ENCODE measurements at regions not wholly inside any gene's neighbourhood (a gene's known extent, or its start where the extent isn't known, plus 50 kb on each side); places are given as distances from the start of the nearest gene placed in this dataset.
A peak's percentile ranks its signal among the peaks of the same experiment; 100 is the strongest.

- POLR2A ChIA-PET: no interaction called here
- no peaks in the 10 kb centered on the region for H3K9me3 Mint-ChIP-seq
- H3K4me3 Mint-ChIP-seq: no peak overlapping the region
- peaks cover 22% of the 10 kb centered on the region for H3K4me1 Mint-ChIP-seq (ENCODE audit: low read depth)
- TF ChIP-seq CTCF (IDR thresholded peaks at IDR 0.05): no peak
- H3K36me3 Mint-ChIP-seq (ENCODE audit: low read depth): no peaks in the 10 kb centered on the region
- no peak overlapping the region for H3K27ac Mint-ChIP-seq
- CTCF ChIA-PET: no interaction called here
- ATAC-seq (no peak), DNase-seq (no peak)
- intact Hi-C loops (cut with micrococcal nuclease): no loop called here
- H3K27me3 Mint-ChIP-seq: no peaks in the 10 kb centered on the region
These were observed 462.6 kb upstream of the RUNX1 start for GRCh38 chr21:35511696-35512162.

- ChIA-PET CTCF (no interaction called here), POLR2A (no interaction called here)
- no peaks in the 10 kb centered on the region for H3K36me3 Mint-ChIP-seq (ENCODE audit: low read depth)
- H3K27me3 Mint-ChIP-seq: no peaks in the 10 kb centered on the region
- peak; percentile 33 for DNase-seq
- no peak for TF ChIP-seq CTCF (IDR thresholded peaks at IDR 0.05)
- intact Hi-C loops (cut with micrococcal nuclease): no loop called here
- H3K27ac Mint-ChIP-seq: no peak overlapping the region
- peak; percentile 80 for ATAC-seq
- no peak overlapping the region for H3K4me3 Mint-ChIP-seq
- peaks cover 22% of the 10 kb centered on the region for H3K4me1 Mint-ChIP-seq (ENCODE audit: low read depth)
- H3K9me3 Mint-ChIP-seq: no peaks in the 10 kb centered on the region
These were observed 462.0 kb upstream of the RUNX1 start for GRCh38 chr21:35510957-35511695.

- DNase-seq: no peak
- ATAC-seq: no peak
- no peaks in the 10 kb centered on the region for H3K36me3 Mint-ChIP-seq (ENCODE audit: low read depth)
- intact Hi-C loops (cut with micrococcal nuclease): no loop called here
- ChIA-PET POLR2A (no interaction called here), CTCF (no interaction called here)
- TF ChIP-seq CTCF (IDR thresholded peaks at IDR 0.05): no peak
- H3K4me3 Mint-ChIP-seq: no peak overlapping the region
- H3K4me1 Mint-ChIP-seq (ENCODE audit: low read depth): peaks cover 24% of the 10 kb centered on the region
- no peak overlapping the region for H3K27ac Mint-ChIP-seq
- H3K9me3 Mint-ChIP-seq: no peaks in the 10 kb centered on the region
- H3K27me3 Mint-ChIP-seq: no peaks in the 10 kb centered on the region
These were observed 461.2 kb upstream of the RUNX1 start for GRCh38 chr21:35510294-35510693.

- TF ChIP-seq CTCF (IDR thresholded peaks at IDR 0.05): no peak
- no peaks in the 10 kb centered on the region for H3K36me3 Mint-ChIP-seq (ENCODE audit: low read depth)
- peaks cover 29% of the 10 kb centered on the region for H3K4me1 Mint-ChIP-seq (ENCODE audit: low read depth)
- intact Hi-C loops (cut with micrococcal nuclease): no loop called here
- POLR2A ChIA-PET: no interaction called here
- H3K4me3 Mint-ChIP-seq: no peak overlapping the region
- no peak for ATAC-seq
- no peaks in the 10 kb centered on the region for H3K27me3 Mint-ChIP-seq
- CTCF ChIA-PET: no interaction called here
- no peaks in the 10 kb centered on the region for H3K9me3 Mint-ChIP-seq
- no peak for DNase-seq
- H3K27ac Mint-ChIP-seq: no peak overlapping the region
These were observed 460.1 kb upstream of the RUNX1 start for GRCh38 chr21:35509001-35509704.

Data from activated CD8-positive, alpha-beta T cell treated with anti-CD3 and anti-CD28 coated beads for 36 hours (primary cell).